Esophagus (tissue), 2 donors: ENCODE measurements at regions not wholly inside any gene's neighbourhood (a gene's known extent, or its start where the extent isn't known, plus 50 kb on each side); places are given as distances from the start of the nearest gene placed in this dataset.
"Not testable (repeated sequence)": the region's sequence is repeated elsewhere in the genome, so short reads cannot be mapped to it uniquely, and the experiment has no call there.

ENCODE experiments used
- H3K27ac ChIP-seq, 2 donors: one replicate each; pipeline ENCODE4 v1.5.1; 2013; ENCODE audit warnings: low read depth in 2 of 2, mild to moderate bottlenecking in 2 of 2, inconsistent platforms in 1 of 2, low read length in 1 of 2, moderate library complexity in 1 of 2
- H3K27me3 ChIP-seq, 2 donors: one replicate each; pipeline ENCODE4 v1.6.1; 2013; ENCODE audit warnings: low read length in 2 of 2, control low read depth in 1 of 2, mild to moderate bottlenecking in 1 of 2; ENCODE audit not compliant: insufficient read depth in 2 of 2, control insufficient read depth in 1 of 2
- H3K36me3 ChIP-seq, 2 donors: one replicate each; pipeline ENCODE4 v1.6.1; 2013; ENCODE audit warnings: low read length in 1 of 2; ENCODE audit not compliant: control insufficient read depth in 2 of 2, insufficient read depth in 2 of 2
- H3K4me1 ChIP-seq, 2 donors: one replicate each; pipeline ENCODE4 v1.6.1; 2013; ENCODE audit warnings: low read length in 1 of 2; ENCODE audit not compliant: control insufficient read depth in 2 of 2, insufficient read depth in 2 of 2
- H3K4me3 ChIP-seq, 2 donors: one replicate each; pipeline ENCODE4 v1.5.1; 2013; ENCODE audit warnings: low read length in 2 of 2, mild to moderate bottlenecking in 2 of 2, low read depth in 1 of 2, moderate library complexity in 1 of 2
- H3K9me3 ChIP-seq, 2 donors: one replicate each; pipeline ENCODE4 v1.6.1; 2013; ENCODE audit warnings: mild to moderate bottlenecking in 2 of 2, low read depth in 1 of 2, low read length in 1 of 2, moderate library complexity in 1 of 2; ENCODE audit not compliant: control insufficient read depth in 2 of 2, insufficient read depth in 1 of 2
- WGBS, 2 donors: extraction: QIAGEN DNeasy Blood & Tissue Kit; methylation state at CpG; one replicate each; pipeline ENCODE4 v1.1.7; 2013; 5-methylcytosine and 5-hydroxymethylcytosine counted together
- donor health status: healthy with polysubstance abuse.
- donor health status: Bipolar disorder and iron deficiency.

DNA sequence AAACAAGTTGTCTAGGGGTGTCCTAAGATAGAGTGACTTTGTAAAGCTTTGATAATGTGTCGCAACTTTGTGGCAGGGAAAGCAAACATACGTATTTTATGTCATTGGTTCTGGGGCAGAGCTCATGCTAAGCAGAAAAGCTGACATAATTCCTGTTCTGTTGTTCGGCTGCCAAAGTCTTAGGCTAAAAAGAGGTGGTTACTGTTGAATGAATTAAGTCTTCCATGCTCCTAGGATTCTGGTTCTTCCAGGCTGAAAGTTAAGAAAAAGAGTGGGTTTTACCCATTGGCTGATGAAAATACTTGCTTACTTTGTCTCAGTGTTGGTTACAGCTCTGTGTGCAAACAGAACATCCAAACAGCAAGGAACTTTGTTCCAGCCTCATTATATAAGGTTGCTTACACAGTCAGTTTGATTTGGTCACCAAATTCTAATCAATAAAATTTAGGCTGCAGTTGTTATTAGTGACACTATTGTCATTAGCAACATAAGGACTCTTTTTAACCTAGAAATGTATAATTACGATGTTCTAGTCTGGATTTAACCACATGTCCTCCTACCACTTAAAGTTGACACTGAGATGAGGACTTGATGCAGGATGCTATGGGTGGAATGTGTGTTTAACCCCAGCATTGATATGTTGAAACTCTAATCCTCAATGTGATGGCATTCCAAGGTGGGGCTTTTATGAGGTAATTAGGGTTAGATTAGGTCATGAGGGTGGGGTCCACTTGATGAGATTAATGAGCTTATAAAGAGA, 114.0 kb upstream of the GOT2 start:
- H3K4me3 ChIP-seq: no peak overlapping the region
- no peaks in the 10 kb centered on the region for H3K36me3 ChIP-seq
- no peak overlapping the region for H3K27ac ChIP-seq
- H3K4me1 ChIP-seq: no peaks in the 10 kb centered on the region
- H3K27me3 ChIP-seq: no peaks in the 10 kb centered on the region
- H3K9me3 ChIP-seq: no peaks in the 10 kb centered on the region
- 39 to 46% methylated on average over 4 of the region's 4 CpGs for WGBS, 2 donors

DNA sequence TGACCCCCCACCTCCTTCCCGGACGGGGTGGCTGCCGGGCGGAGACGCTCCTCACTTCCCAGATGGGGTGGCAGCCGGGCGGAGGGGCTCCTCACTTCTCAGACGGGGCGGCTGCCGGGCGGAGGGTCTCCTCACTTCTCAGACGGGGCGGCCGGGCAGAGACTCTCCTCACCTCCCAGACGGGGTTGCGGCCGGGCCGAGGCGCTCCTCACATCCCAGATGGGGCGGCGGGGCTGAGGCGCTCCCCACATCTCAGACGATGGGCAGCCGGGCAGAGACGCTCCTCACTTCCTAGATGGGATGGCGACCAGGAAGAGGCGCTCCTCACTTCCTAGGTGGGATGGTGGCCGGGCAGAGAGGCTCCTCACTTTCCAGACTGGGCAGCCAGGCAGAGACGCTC, 112.1 kb upstream of the GOT2 start:
- H3K27ac ChIP-seq, H3K4me3 ChIP-seq, H3K9me3 ChIP-seq, H3K27me3 ChIP-seq, H3K4me1 ChIP-seq, H3K36me3 ChIP-seq: not testable (repeated sequence)
- 94 to 97% methylated on average over 29 of the region's 29 CpGs for WGBS, 2 donors

DNA sequence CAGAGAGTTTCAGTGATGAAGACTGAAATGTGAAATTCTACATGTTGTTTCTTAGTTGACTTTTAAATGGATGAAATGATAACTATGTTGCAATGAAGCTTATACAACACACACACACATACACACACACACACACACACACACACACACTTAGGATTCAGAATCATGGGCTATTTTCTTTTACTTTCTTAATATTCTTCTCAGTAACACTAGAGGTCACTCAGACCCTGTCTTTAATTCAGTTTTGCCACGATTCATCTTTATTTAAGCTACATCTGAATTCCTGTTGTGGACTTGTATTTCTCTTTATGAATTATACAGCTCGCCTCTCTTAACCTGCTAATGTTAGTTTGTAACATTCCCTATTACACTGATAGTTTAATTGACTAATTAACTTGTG, 109.6 kb upstream of the GOT2 start:
- H3K27ac ChIP-seq: no peak overlapping the region
- 23 to 26% methylated on average over 2 of the region's 2 CpGs for WGBS, 2 donors
- no peaks in the 10 kb centered on the region for H3K4me1 ChIP-seq
- no peaks in the 10 kb centered on the region for H3K9me3 ChIP-seq
- no peaks in the 10 kb centered on the region for H3K27me3 ChIP-seq
- no peaks in the 10 kb centered on the region for H3K36me3 ChIP-seq
- H3K4me3 ChIP-seq: no peak overlapping the region

DNA sequence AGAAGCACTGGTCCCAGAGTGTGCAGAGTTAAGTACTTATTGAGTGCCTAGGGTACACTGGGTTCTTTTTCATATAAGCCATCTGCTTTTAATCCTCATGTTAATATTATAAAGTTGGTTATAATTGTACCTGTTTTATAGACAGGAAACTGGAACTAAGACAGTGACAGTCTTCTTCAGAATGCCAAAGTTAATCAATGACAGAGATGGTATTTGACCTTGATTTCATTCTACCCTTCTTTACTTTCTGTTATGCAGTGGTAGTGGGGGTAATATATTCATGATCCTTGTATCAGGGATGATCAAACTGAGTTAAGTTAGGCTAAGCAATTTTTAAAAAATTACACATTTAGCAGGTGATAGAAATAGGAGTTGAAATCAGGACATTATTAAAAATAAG, 108.6 kb upstream of the GOT2 start:
- H3K4me3 ChIP-seq: no peak overlapping the region
- no peak overlapping the region for H3K27ac ChIP-seq
- no peaks in the 10 kb centered on the region for H3K4me1 ChIP-seq
- H3K9me3 ChIP-seq: no peaks in the 10 kb centered on the region
- H3K36me3 ChIP-seq: no peaks in the 10 kb centered on the region
- no peaks in the 10 kb centered on the region for H3K27me3 ChIP-seq

DNA sequence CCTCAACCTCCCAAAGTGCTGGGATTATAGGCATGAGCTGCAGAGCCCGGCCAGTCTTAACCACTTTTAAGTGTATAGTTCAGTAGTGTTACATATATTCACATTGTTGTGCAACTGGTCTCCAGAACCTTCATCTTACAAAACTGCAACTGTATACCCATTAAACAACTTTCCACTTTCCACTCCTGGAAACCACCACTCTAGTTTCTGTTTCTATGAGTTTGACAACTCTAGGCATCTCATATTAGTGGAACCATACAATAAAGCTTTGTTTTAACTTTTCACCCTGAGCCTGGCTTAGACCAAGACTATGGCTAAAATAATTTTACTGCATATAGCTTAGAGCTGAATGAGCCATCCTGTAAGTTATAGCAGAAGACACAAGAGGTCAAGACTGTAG, 108.0 kb upstream of the GOT2 start:
- 97 to 98% methylated on average over 1 of the region's 1 CpG for WGBS, 2 donors
- Histone ChIP-seq H3K4me3 (no peak overlapping the region), H3K4me1 (no peaks in the 10 kb centered on the region), H3K36me3 (no peaks in the 10 kb centered on the region), H3K27me3 (no peaks in the 10 kb centered on the region), H3K9me3 (no peaks in the 10 kb centered on the region), H3K27ac (no peak overlapping the region)

DNA sequence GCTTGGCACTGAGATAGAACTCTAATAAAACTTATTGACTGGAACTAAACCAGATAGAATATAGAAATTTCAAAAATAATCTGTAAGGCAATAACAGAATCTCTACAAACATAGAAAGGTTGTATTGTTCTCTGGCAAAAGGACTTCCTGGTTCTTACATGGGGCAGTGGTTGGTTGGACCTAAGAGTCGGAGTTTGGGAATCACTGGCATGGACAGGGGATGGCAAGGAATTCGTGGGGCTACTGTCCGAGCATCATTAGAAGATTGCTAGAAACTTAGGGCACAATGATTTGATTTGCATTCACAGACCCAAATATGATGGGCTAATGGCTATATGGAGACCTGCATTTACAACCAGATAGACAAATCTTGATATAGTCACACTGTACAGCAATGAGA, 103.8 kb upstream of the GOT2 start:
- 78 to 79% methylated on average over 3 of the region's 3 CpGs for WGBS, 2 donors
- Histone ChIP-seq H3K36me3 (no peaks in the 10 kb centered on the region), H3K4me3 (no peak overlapping the region), H3K4me1 (no peaks in the 10 kb centered on the region), H3K27ac (no peak overlapping the region), H3K27me3 (no peaks in the 10 kb centered on the region), H3K9me3 (no peaks in the 10 kb centered on the region)

DNA sequence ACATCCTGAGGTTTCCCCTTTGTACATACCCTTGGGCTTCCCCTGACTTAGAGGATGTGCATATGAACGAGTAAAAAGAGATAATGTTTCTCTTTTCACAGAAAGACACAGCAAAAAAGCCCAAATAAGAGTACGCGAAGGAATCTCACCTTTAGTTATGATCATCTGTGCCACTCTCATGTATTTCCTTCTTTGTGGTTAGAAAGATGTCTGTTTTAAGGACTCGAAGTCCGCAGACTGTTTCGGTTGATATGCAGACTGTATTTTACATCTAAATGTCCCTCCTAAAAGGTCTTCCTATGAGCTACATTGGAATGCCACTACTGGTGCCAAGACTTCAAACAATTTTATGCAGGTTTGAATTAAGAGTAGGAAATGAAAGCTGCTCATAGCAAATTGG, 102.3 kb upstream of the GOT2 start:
- H3K27ac ChIP-seq: no peak overlapping the region
- H3K4me1 ChIP-seq: no peaks in the 10 kb centered on the region
- no peaks in the 10 kb centered on the region for H3K27me3 ChIP-seq
- no peaks in the 10 kb centered on the region for H3K9me3 ChIP-seq
- 76 to 79% methylated on average over 6 of the region's 6 CpGs for WGBS, 2 donors
- H3K36me3 ChIP-seq: no peaks in the 10 kb centered on the region
- no peak overlapping the region for H3K4me3 ChIP-seq

DNA sequence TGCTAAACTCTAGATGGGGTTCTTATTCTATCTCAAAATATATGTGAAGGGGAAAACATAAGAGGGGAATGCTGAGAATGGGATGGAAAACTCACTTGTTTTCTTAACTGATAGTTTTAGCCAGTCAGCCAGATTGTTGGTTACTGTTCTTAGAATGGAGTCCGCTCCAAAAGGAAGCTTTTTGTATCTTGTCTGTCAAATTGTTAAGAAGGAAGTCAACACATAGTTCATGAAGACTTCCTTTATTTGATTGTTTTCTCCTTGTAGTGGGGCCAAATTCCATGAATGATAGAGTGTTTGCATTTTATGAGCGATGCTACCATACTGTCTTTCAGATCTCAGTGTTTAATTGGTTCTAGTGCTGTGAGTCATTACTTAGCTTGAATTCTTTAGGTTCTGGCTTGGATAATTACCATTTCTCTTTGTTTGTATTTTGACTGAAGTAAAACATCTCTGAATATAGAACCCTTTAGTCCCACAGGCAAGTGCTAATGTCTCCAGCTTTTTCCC, 98.3 kb upstream of the GOT2 start:
- H3K9me3 ChIP-seq: no peaks in the 10 kb centered on the region
- H3K27me3 ChIP-seq: no peaks in the 10 kb centered on the region
- H3K36me3 ChIP-seq: no peaks in the 10 kb centered on the region
- no peak overlapping the region for H3K4me3 ChIP-seq
- WGBS, 2 donors: 70 to 73% methylated on average over 2 of the region's 2 CpGs
- H3K27ac ChIP-seq: no peak overlapping the region
- no peaks in the 10 kb centered on the region for H3K4me1 ChIP-seq

DNA sequence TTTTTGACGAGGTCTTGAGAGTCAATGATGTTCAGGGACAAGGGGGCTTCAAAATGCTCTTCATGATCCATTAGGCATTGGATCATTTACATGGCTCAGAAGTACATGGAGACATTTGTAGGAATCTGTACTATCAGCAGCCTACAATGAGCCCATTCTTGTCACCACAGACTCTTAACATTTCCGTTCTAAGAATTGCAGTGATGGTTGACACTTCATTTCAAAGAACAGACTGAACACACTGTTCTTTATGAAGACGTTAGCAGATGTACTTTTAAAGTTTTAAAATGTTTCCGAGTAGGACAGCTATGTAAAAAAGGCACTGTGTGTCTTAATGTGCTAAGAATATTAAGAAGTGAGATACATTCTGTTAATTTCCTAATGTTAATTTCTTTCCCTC, 97.3 kb upstream of the GOT2 start:
- Histone ChIP-seq H3K36me3 (no peaks in the 10 kb centered on the region), H3K27me3 (no peaks in the 10 kb centered on the region), H3K4me1 (no peaks in the 10 kb centered on the region), H3K9me3 (no peaks in the 10 kb centered on the region), H3K27ac (no peak overlapping the region), H3K4me3 (no peak overlapping the region)
- WGBS, 2 donors: 74 to 82% methylated on average over 4 of the region's 4 CpGs

DNA sequence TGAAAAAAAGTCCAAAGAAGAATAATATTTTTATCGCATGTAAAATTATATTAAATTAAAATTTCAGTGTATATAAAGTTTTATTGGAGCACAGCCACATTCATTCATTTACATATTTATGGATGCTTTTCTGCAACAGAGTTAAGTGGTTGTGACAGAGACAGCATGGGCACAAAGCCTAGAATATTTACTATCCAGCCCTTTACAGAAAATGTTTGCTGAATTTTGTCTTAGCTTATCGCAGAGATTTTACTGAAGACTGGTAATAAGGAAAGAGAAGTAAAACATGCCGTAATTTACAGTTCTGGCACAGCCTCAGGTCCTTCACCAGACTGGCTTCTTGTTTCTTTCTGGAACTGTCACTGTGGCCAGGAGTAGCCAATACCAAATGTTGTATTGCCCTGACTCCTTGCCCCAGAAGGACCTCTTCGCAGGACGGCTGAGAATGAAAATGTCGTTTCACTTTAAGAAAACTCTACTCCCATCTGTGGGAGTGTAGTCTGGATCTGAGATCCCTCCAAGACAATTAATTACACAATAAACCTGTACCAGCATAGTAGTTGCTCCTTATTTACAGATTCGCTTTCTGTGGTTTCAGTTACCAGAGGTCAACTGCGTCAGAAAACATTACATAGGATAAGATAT, 94.9 kb upstream of the GOT2 start:
- Histone ChIP-seq H3K4me3 (no peak overlapping the region), H3K36me3 (no peaks in the 10 kb centered on the region), H3K27ac (no peak overlapping the region), H3K4me1 (no peaks in the 10 kb centered on the region), H3K9me3 (no peaks in the 10 kb centered on the region), H3K27me3 (no peaks in the 10 kb centered on the region)
- WGBS, 2 donors: 74 to 77% methylated on average over 8 of the region's 8 CpGs
